HT1080 (cell line): ENCODE measurements at regions not wholly inside any gene's neighbourhood (a gene's known extent, or its start where the extent isn't known, plus 50 kb on each side); places are given as distances from the start of the nearest gene placed in this dataset.
A peak's percentile ranks its signal among the peaks of the same experiment; 100 is the strongest.
"Not testable (repeated sequence)": the region's sequence is repeated elsewhere in the genome, so short reads cannot be mapped to it uniquely, and the experiment has no call there.

Experiments used
- DNase-seq: peaks from one replicate; pipeline ENCODE4 v3.0.0-alpha.2; 2015; ENCODE audit warnings: low read depth

GRCh38 chr13:27327633-27328032 lies 57.0 kb downstream of the RASL11A start:
- no peak for DNase-seq

- no peak for DNase-seq
These were observed 58.6 kb downstream of the RASL11A start for GRCh38 chr13:27329210-27329609.

- DNase-seq = no peak
These were observed 64.3 kb downstream of the RASL11A start for GRCh38 chr13:27334774-27335435.

- DNase-seq = no peak
These were observed 65.5 kb downstream of the RASL11A start for GRCh38 chr13:27336014-27336673.

GRCh38 chr13:27338207-27338606 lies 67.6 kb downstream of the RASL11A start:
- DNase-seq = no peak

DNA sequence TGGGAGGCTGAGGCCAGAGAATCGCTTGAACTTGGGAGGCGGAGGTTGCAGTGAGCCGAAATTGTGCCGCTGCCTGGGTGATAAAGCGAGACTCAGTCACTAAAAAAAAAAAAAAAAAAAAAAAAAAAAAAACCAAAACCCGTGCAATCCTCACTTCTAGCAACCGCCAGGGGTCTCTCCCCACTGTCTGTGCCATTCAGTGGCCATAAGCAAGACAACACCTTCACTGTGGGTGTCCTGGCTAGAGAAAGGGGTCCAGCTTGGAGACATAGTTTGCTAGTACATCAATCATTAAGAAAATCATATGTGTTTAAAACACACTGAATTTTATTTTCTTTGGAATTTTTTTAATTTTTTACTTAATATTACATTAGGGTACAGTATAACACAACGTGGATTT lies 68.2 kb downstream of the RASL11A start:
- peak; percentile 24 for DNase-seq

DNA sequence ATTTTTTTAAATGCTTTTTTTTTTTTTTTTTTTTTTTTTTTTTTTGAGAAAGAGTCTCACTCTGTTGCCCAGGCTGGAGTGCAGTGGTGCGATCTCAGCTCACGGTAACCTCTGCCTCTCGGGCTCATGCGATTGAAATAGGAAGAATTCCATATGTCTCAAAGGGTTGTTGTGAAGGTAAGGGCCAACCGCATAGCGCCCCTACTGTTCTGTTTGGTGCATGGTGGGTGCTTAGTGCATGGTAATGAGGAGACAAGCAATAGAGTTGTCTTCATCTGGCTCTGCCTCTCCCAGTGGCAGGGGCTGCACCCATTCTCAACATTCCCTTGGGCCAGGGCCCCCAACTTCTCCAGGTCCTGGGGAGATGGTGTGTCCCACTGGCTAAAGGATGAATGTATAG lies 68.7 kb downstream of the RASL11A start:
- DNase-seq = peak; percentile 70

DNA sequence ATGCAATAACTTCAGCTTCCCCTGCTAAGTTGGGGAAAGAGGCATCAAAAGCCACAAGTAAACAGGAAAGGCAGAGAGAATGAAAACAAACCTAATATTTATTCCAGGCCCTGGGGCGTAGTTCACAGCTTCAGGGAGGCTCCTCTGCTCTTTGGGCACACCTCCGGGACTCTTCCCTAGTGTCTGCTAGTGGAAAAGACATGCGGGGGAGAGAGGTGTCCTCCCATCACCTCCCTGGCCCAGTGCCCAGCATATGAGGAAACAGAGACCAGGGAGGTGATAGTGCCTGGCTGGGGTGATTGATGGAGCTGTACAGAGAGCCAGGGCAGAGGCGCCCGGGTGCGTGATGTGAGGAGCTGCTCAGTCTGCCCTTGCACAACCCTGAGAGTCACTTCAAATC lies 71.0 kb downstream of the RASL11A start:
- DNase-seq = no peak

DNA sequence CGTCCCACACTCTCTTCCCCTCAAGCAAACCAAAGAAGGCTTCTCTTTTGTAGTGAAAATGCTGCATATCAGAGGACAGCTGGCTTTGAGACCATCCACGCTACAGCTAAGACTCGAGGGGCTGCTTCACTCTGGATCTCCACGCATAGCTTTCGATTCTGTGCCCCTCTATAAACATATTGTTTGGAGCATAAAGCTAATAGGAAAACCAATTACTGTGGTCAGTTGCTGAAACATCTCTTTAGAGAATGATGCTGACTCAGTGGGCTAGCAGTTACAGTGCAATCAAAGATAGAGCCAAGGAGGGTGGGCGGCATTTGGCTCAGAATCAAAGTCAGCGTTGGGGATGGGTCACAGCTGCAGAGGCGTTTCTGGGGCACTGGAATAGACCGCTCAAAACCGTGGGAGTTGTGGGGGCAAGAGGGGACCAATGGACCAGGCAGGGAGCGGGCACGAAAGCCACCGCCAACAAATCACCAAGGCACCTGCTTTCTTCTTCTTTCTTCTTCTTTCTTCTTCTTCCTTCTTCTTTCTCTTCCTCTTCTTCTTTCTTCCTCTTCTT lies 76.7 kb downstream of the RASL11A start:
- no peak for DNase-seq

DNA sequence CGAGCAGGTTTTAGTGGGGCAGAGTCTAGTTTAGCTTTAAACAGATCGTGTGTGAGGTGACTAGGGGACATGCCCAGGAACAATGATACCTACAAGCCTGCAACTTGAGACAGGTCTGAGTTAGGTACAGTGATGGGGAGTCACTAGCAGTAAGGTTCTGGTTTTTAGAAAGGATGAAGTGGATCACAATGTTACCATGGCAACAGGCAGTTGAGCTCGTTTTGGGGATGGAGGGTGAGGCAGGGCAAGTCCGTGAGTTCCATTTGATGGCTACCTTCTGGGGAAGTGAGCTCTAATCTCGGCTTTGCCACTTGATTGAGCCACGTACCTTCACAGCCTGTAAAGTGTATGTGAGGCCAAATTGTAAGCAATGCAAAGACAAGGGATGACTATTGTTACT lies 76.0 kb upstream of the GTF3A start:
- no peak for DNase-seq

DNA sequence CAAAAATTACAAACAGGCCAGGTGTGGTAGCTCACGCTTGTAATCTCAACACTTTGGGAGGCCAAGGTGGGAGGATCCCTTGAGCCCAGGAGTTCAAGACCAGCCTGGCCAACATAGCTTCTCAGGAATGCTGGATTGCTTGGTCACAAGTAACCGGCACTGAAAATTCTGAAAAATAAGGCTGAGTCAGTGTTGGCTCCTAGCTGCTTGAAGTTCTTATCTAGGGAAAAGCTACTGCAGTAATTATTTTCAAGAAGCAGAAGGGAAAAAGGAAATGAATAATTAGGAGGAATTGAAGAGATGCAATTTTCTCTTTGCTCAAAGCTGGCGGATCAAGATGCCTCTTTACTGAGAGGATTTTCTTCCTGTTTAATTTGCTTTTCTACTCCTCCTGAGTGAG lies 75.0 kb upstream of the GTF3A start:
- no peak for DNase-seq

- DNase-seq = not testable (repeated sequence)
These were observed 73.6 kb upstream of the GTF3A start for GRCh38 chr13:27350825-27351224.

GRCh38 chr13:27352698-27353097 lies 71.7 kb upstream of the GTF3A start:
- no peak for DNase-seq

GRCh38 chr13:27353166-27353583 lies 71.2 kb upstream of the GTF3A start:
- DNase-seq = peak; percentile 64

GRCh38 chr13:27353708-27354107 lies 70.7 kb upstream of the GTF3A start:
- DNase-seq = no peak

DNA sequence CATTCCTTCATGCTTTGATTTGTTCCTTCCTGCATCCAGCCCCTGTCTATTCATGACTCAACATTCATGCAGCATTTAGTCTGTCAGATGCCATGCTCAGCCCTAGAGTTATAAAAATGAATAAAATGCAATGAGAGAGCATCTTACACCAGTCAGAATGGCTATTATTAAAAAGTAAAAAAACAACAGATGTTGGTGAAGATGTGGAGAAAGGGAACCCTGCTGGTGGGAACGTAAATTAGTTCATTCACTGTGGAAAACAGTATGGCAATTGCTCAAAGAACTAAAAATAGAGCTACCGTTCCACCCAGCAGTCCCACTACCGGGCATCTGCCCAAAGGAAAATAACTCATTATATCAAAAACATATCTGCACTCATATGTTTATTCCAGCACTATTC lies 70.0 kb upstream of the GTF3A start:
- DNase-seq = no peak

DNA sequence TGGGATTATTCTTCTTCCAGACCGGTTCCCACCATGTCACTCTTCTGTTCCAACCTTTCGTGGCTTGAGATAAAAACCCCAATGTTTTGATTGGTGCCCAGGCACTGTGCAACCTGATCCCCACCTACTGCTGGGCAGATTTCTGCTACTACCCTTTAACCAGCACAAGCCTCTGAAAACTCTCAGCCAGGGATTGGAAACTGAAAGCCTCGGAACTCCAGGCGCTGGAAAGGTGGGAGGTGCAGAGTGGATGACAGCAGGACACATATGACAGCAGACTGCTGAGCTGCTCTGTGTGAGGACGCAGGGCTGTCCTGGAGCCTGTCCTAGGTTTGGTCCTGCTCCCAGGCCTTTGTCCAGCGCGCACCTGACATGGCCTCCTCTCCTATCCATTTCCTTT lies 68.5 kb upstream of the GTF3A start:
- no peak for DNase-seq

- DNase-seq = no peak
These were observed 66.0 kb upstream of the GTF3A start for GRCh38 chr13:27358420-27358819.

DNA sequence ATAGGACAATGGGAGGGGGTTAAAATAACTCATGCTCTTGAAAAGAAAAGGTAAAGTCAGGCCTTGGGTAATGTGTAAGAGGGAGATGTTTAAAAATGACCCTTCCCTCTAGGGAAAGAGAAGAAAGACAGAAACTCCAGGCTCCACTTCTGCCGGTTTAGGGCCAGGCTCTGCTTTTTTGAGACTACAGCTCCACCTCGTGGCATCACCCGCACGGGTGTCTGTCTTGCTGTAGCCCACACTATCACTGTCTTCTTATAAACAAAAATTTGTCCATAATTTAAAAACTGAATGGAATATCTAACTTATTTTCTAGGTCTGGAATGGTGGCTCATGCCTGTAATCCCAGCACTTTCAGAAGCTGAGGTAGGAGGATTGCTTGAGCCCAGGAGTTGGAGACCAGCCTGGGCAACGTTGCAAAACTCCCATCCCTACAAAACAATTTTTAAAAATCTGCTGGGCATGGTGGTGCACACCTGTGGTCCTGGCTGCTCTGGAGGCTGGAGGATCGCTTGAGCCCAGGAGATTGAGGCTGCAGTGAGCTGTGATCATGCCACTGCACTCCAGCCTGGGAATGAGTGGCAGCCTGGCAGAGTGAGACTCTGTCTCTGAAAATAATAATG lies 65.1 kb upstream of the GTF3A start:
- peak; percentile 49 for DNase-seq

DNA sequence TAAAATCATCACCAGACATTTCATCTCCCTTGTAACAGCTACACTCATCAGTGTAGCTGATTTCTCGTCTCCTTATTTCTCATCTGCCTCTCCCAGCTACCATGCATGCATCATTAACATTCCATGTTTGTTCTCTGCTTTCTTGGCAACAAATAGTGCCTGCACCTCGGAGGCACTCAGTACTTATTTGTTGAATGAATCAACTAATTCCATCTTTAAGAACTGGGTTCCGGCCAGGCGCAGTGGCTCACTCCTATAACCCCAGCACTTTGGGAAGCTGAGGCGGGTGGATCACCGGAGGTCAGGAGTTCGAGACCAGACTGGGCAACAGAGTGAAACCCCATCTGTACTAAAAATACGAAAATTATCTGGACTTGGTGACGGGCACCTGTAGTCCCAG lies 63.9 kb upstream of the GTF3A start:
- no peak for DNase-seq

DNA sequence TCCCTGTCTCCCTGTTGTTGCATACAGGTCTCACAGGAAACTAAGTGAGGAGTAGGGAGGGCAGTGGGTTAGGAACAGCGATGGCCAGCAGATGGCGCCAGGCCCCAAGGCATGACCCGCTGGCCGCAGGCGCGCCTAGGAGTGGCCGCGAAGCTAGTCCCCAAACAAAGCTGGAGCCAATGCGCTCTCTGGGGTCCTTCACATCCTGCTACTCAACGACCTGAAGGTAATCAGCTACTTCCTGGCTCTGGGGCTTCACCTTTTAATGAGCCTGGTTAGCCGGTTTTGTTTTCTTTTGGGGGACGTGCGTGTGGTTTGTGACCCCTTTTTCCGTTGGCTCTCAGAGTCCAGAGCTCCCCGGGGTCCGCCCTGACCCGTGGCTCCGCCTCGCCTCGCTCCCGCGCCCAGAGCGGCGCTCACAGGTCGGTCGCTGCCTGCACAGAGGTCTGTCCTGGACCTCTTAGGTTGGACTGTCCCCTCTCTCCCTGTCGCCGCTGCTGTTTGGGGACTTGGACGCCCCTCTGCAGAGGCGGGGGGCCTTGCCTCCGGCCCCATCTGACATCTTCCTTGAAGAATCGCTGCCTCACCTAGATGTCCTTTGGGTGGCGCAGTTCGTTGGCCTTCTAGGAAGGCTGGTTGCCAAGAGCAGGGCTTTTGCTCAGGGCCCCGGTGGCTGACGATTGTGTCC lies 62.2 kb upstream of the GTF3A start:
- DNase-seq = peak; percentile 82

GRCh38 chr13:27363637-27364036 lies 60.8 kb upstream of the GTF3A start:
- DNase-seq = not testable (repeated sequence)
